ENCODE measurements at regions not wholly inside any gene's neighbourhood (a gene's known extent, or its start where the extent isn't known, plus 50 kb on each side); places are given as distances from the start of the nearest gene placed in this dataset.

GRCh38 chr3:127449486-127450212 lies 140.9 kb downstream of the TPRA1 start:
- dilution Hi-C loops (cut with MboI; ENCODE audit: extremely low pct_ligation_motif_present, low sequenced_read_pairs), result no loop called here
- Histone ChIP-seq H3K79me2 (ENCODE audit: control insufficient read depth, insufficient read depth, low read length) (no peaks in the 10 kb centered on the region), H2AFZ (ENCODE audit: low read depth, low read length) (no peak overlapping the region), H4K20me1 (replicated peaks; ENCODE audit: control insufficient read depth, extremely low read depth, insufficient read depth, low read length) (no peaks in the 10 kb centered on the region), H3K9me1 (replicated peaks; ENCODE audit: control insufficient read depth, extremely low read depth, insufficient read depth, low read length) (no peaks in the 10 kb centered on the region), H3K9ac (replicated peaks; ENCODE audit: extremely low read depth, insufficient read depth, low read length) (no peak overlapping the region), H3K27me3 (ENCODE audit: control insufficient read depth in 2 of 2, insufficient read depth in 2 of 2, low read length in 2 of 2) (peaks cover 12 to 13% of the 10 kb centered on the region in 2 experiments), H3K4me2 (ENCODE audit: insufficient read depth, low read length) (no peak overlapping the region), H3K27ac (ENCODE audit: insufficient read depth, low read depth, low read length) (no peak overlapping the region), H3K4me3 (replicated peaks in 1 of 3; ENCODE audit: insufficient read depth in 1 of 3, low read depth in 1 of 3, low read length in 3 of 3) (no peak overlapping the region), H3K9me3 (replicated peaks; ENCODE audit: control insufficient read depth, insufficient read depth, low read length) (no peaks in the 10 kb centered on the region), H3K36me3 (ENCODE audit: control insufficient read depth in 2 of 2, extremely low read depth in 1 of 2, insufficient read depth in 2 of 2, low read length in 2 of 2) (no peaks in the 10 kb centered on the region), H3K4me1 (ENCODE audit: control insufficient read depth, extremely low read depth, insufficient read depth, low read length) (no peaks in the 10 kb centered on the region)
- intact Hi-C loops (cut with micrococcal nuclease), result no loop called here
- no TSS peak for BruUV-seq (replicated peaks)
- no peak for TF ChIP-seq CTCF (IDR thresholded peaks at IDR 0.05; ENCODE audit: extremely low read depth in 1 of 2, insufficient read depth in 1 of 2, low read depth in 1 of 2, low read length in 2 of 2)
- TF ChIP-seq POLR2AphosphoS5 (IDR thresholded peaks at IDR 0.05; ENCODE audit: insufficient read depth, low read depth, low read length), result no peak
- no peak for TF ChIP-seq EZH2 (IDR thresholded peaks at IDR 0.05; ENCODE audit: borderline replicate concordance, low read depth, low read length, severe bottlenecking)
- no peak for TF ChIP-seq POLR2A (IDR thresholded peaks at IDR 0.05; ENCODE audit: low read depth, low read length)
- TF ChIP-seq JUN (IDR thresholded peaks at IDR 0.05; ENCODE audit: borderline replicate concordance, insufficient read depth, insufficient read length, low read depth), result no peak
- TF ChIP-seq FOS (IDR thresholded peaks at IDR 0.05; ENCODE audit: borderline replicate concordance, insufficient read depth, low read length), result no peak
- no peak for TF ChIP-seq MAX (IDR thresholded peaks at IDR 0.05; ENCODE audit: insufficient read depth, insufficient read length)
- no peak for TF ChIP-seq GATA2 (IDR thresholded peaks at IDR 0.05; ENCODE audit: insufficient read depth, insufficient read length, low read depth, low read length)
- no peak for TF ChIP-seq MYC (IDR thresholded peaks at IDR 0.05; ENCODE audit: low read depth, low read length)
- POLR2A ChIA-PET, result no interaction called here
- no peak for DNase-seq (ENCODE audit: low read depth, low spot score)
- no peak for FAIRE-seq
- CTCF ChIA-PET, result interaction anchor here (0.6 to 0.8 kb wide), 2 partner anchors 13 to 447 kb away, joined by 3 to 4 read pairs; no protein-coding TSS in a partner anchor

Measured in endothelial cell of umbilical vein (primary cell).